ENCODE measurements at regions not wholly inside any gene's neighbourhood (a gene's known extent, or its start where the extent isn't known, plus 50 kb on each side); places are given as distances from the start of the nearest gene placed in this dataset.

GRCh38 chr22:48713272-48714205 lies 1114.1 kb downstream of the BRD1 start:
- Histone ChIP-seq H3K4me3 (no peak overlapping the region), H3K27ac (no peak overlapping the region)
- no peak for DNase-seq (ENCODE audit: low spot score)
- no peak for TF ChIP-seq CTCF (IDR thresholded peaks at IDR 0.05)

- DNase-seq (ENCODE audit: low spot score): no peak
- H3K4me3 ChIP-seq: no peak overlapping the region
- no peak overlapping the region for H3K27ac ChIP-seq
- no peak for TF ChIP-seq CTCF (IDR thresholded peaks at IDR 0.05)
Measured at GRCh38 chr22:48712558-48713271, 1115.0 kb downstream of the BRD1 start.

GRCh38 chr22:48711669-48712068 lies 1116.0 kb downstream of the BRD1 start:
- no peak for TF ChIP-seq CTCF (IDR thresholded peaks at IDR 0.05)
- Histone ChIP-seq H3K4me3 (no peak overlapping the region), H3K27ac (no peak overlapping the region)
- DNase-seq (ENCODE audit: low spot score): no peak

- no peak overlapping the region for H3K27ac ChIP-seq
- no peak overlapping the region for H3K4me3 ChIP-seq
- no peak for DNase-seq (ENCODE audit: low spot score)
- no peak for TF ChIP-seq CTCF (IDR thresholded peaks at IDR 0.05)
Measured at GRCh38 chr22:48711031-48711431, 1116.6 kb downstream of the BRD1 start.

- no peak overlapping the region for H3K27ac ChIP-seq
- no peak for TF ChIP-seq CTCF (IDR thresholded peaks at IDR 0.05)
- no peak overlapping the region for H3K4me3 ChIP-seq
- no peak for DNase-seq (ENCODE audit: low spot score)
Measured at GRCh38 chr22:48710410-48710809, 1117.3 kb downstream of the BRD1 start.

GRCh38 chr22:48709976-48710375 lies 1117.7 kb downstream of the BRD1 start:
- no peak for TF ChIP-seq CTCF (IDR thresholded peaks at IDR 0.05)
- H3K27ac ChIP-seq: no peak overlapping the region
- DNase-seq (ENCODE audit: low spot score): no peak
- H3K4me3 ChIP-seq: no peak overlapping the region
